ENCODE measurements at regions not wholly inside any gene's neighbourhood (a gene's known extent, or its start where the extent isn't known, plus 50 kb on each side); places are given as distances from the start of the nearest gene placed in this dataset.

GRCh38 chr18:21991886-21992285, 177.5 kb upstream of the GATA6 start:
- TF ChIP-seq POLR2AphosphoS5 (IDR thresholded peaks at IDR 0.05) (no peak), CTCF (IDR thresholded peaks at IDR 0.05) (no peak)

All from stomach (tissue), 4 donors.